Activated CD4-positive, alpha-beta memory T cell treated with anti-CD3 and anti-CD28 coated beads, Interleukin-2, amount 10 ng/mL, durations not matched to agents 7 days and 5 days (primary cell): ENCODE measurements at regions not wholly inside any gene's neighbourhood (a gene's known extent, or its start where the extent isn't known, plus 50 kb on each side); places are given as distances from the start of the nearest gene placed in this dataset.
"Not testable (repeated sequence)": the region's sequence is repeated elsewhere in the genome, so short reads cannot be mapped to it uniquely, and the experiment has no call there.

Experiments
- CTCF ChIA-PET: fragments of 350-600 bp; sonication (Branson Sonifier 250); formaldehyde crosslinking; loops from one replicate; lab custom pipeline; 2021; ENCODE audit warnings: antibody characterized with exemption, inconsistent platforms; lab: Charles Lee
- POLR2A ChIA-PET: fragments of 350-600 bp; sonication (Branson Sonifier 250); formaldehyde crosslinking; loops from one replicate; lab custom pipeline; 2021; ENCODE audit warnings: antibody characterized with exemption; lab: Charles Lee
- DNase-seq: peaks from one replicate; pipeline ENCODE4 v3.0.0-alpha.2; 2020
- H3K27ac Mint-ChIP-seq: one replicate; pipeline ENCODE4 v1.8.0; 2021; ENCODE audit warnings: mild to moderate bottlenecking, mixed read lengths
- H3K27me3 Mint-ChIP-seq: one replicate; pipeline ENCODE4 v1.8.0; 2021; ENCODE audit warnings: mixed read lengths
- H3K36me3 Mint-ChIP-seq: one replicate; pipeline ENCODE4 v1.8.0; 2021; ENCODE audit warnings: low read depth, mixed read lengths
- H3K4me1 Mint-ChIP-seq: one replicate; pipeline ENCODE4 v1.8.0; 2021; ENCODE audit warnings: mixed read lengths
- H3K4me3 Mint-ChIP-seq: one replicate; pipeline ENCODE4 v1.8.0; 2021; ENCODE audit warnings: mild to moderate bottlenecking, mixed read lengths
- H3K9me3 Mint-ChIP-seq: one replicate; pipeline ENCODE4 v1.8.0; 2021; ENCODE audit warnings: mixed read lengths

DNA sequence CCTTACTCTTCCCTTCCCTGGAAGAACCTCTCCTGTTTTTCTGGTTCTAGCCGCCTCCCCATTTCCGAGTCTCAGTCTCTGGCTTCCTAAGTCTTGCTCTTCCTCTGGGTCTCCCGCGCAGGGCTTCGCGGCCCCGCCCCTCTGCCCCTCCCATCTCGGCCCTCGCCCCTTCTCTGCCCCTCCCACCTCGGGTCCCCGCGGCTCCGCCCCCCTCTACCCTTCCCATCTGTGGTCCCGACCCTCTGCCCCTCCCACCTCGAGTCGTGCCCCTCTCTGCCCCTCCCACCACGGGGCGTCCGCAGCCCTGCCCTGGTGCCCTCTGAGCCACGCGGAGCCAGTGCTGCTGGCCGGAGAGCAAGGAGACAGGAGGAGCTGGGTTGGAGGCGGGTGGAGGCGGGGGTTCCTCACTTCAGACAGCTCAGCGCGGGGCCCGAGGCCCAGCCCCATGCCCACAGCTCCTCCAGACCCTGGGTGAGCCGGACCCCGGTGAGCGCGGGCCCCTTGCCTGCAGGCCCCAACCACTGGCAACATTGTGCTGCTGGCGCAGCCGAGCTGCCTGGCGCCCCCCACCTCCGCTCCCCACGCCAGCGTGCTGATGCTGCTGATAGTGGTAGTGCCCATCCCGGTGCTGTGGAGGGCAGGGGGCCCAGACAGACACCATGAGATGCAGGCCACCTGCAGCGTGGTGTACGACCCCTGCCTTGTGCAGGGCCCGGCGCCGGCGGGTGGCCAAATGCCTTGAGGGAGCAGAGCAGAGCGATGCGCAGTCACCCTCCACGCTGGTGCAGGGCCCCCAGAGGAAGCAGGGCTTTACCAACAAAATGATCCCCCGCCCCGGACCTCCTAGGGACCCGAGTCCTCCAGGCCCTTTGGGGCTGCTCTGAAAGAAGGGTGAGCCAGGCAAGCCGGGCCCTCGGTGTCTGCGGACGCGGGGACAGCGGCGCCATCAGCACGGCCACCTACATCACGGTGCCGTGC, 2115.3 kb downstream of the TP53TG3F start:
- ChIA-PET CTCF (no interaction called here), POLR2A (no interaction called here)
- H3K36me3 Mint-ChIP-seq = no peaks in the 10 kb centered on the region
- no peak for DNase-seq
- H3K27me3 Mint-ChIP-seq = no peaks in the 10 kb centered on the region
- no peaks in the 10 kb centered on the region for H3K4me1 Mint-ChIP-seq
- H3K27ac Mint-ChIP-seq = no peak overlapping the region
- H3K4me3 Mint-ChIP-seq = no peak overlapping the region
- H3K9me3 Mint-ChIP-seq = peaks cover 38% of the 10 kb centered on the region

- CTCF ChIA-PET = no interaction called here
- no peak overlapping the region for H3K4me3 Mint-ChIP-seq
- POLR2A ChIA-PET = no interaction called here
- no peak overlapping the region for H3K27ac Mint-ChIP-seq
- no peaks in the 10 kb centered on the region for H3K27me3 Mint-ChIP-seq
- peaks cover 42% of the 10 kb centered on the region for H3K9me3 Mint-ChIP-seq
- H3K4me1 Mint-ChIP-seq = no peaks in the 10 kb centered on the region
- DNase-seq = no peak
- no peaks in the 10 kb centered on the region for H3K36me3 Mint-ChIP-seq
Measured at GRCh38 chr16:35575432-35575821, 2116.0 kb downstream of the TP53TG3F start.

- Mint-ChIP-seq H3K4me3 (no peak overlapping the region), H3K9me3 (peaks cover 20% of the 10 kb centered on the region), H3K27ac (no peak overlapping the region), H3K36me3 (no peaks in the 10 kb centered on the region), H3K27me3 (no peaks in the 10 kb centered on the region), H3K4me1 (no peaks in the 10 kb centered on the region)
- POLR2A ChIA-PET = no interaction called here
- CTCF ChIA-PET = no interaction called here
- DNase-seq = no peak
Measured at GRCh38 chr16:35585411-35585810, 2126.0 kb downstream of the TP53TG3F start.

DNA sequence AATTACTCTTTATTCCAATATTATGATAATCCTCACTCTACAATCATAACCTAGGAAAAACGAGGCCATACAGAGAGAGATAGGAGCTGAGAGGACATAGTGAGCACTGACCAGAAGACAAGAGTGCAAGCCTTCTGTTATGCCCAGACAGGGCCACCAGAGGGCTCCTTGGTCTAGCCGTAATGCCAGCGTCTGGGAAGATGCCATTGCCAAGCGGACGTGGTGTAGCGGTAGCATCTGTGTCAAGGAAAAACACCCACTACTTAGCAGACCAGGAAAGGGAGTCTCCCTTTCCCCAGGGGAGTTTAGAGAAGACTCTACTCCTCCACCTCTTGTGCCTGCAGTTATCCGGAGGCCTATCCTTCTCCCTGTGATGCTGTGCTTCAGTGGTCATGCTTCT, 2131.5 kb downstream of the TP53TG3F start:
- POLR2A ChIA-PET, H3K4me1 Mint-ChIP-seq, CTCF ChIA-PET, H3K36me3 Mint-ChIP-seq, H3K4me3 Mint-ChIP-seq, H3K27ac Mint-ChIP-seq, H3K27me3 Mint-ChIP-seq, DNase-seq: not testable (repeated sequence)
- peaks cover 24% of the 10 kb centered on the region for H3K9me3 Mint-ChIP-seq

DNA sequence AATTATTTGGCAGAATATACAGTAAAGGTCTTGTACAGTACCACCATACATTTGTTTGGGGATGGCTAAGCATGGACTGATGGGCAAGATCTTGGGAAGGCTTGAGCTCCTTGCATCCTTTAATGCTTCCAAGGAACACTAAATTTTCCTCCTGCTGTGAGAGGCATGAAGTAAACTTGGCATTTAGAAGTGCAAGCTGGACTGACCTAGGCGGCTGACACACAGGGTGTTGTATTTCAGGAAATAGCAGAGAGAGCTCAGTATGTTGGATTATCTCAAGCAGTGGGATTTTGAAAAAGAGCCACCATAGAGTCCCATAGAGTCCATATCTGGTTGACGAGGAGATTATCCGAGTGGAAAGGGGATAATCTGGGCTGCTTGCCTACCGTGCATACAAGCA, 2137.1 kb downstream of the TP53TG3F start:
- ChIA-PET POLR2A (no interaction called here), CTCF (no interaction called here)
- H3K27ac Mint-ChIP-seq = no peak overlapping the region
- H3K9me3 Mint-ChIP-seq = peaks cover 23% of the 10 kb centered on the region
- no peaks in the 10 kb centered on the region for H3K27me3 Mint-ChIP-seq
- no peak overlapping the region for H3K4me3 Mint-ChIP-seq
- DNase-seq = no peak
- no peaks in the 10 kb centered on the region for H3K4me1 Mint-ChIP-seq
- no peaks in the 10 kb centered on the region for H3K36me3 Mint-ChIP-seq

DNA sequence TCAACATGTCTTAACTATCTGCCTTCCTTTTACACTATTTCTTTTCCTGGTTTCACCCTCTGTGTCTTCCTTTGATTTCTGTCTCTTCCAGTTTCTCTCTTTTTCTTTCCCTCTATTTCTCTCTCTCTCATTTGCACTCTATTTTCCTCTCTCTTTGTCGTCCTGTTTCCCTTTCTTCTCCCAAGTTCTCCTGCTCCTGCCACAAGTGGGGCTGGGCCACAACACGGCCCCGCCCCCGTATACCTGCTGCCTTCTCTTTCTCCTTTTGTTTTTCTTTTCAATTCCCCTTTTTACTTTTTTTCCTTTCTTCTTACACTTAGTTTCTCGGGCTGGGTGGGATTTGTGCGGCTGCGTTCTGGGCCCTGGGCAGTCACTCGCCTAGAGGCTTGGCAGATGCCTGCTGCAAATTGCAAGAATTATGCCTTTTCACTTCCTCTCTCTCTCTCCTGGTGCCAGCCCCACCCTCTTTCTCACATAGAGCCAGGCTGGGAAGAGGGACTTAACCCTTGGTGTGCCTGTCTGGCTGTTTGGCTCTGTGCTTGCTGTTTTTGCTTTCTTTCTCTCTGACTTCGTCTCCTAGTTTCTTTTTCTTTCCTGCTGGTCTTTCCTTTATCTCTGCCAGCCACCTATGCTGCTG, 2139.4 kb downstream of the TP53TG3F start:
- Mint-ChIP-seq H3K27ac (no peak overlapping the region), H3K36me3 (no peaks in the 10 kb centered on the region), H3K9me3 (peaks cover 16% of the 10 kb centered on the region), H3K4me3 (no peak overlapping the region), H3K4me1 (no peaks in the 10 kb centered on the region), H3K27me3 (no peaks in the 10 kb centered on the region)
- DNase-seq = no peak
- CTCF ChIA-PET = no interaction called here
- POLR2A ChIA-PET = no interaction called here

DNA sequence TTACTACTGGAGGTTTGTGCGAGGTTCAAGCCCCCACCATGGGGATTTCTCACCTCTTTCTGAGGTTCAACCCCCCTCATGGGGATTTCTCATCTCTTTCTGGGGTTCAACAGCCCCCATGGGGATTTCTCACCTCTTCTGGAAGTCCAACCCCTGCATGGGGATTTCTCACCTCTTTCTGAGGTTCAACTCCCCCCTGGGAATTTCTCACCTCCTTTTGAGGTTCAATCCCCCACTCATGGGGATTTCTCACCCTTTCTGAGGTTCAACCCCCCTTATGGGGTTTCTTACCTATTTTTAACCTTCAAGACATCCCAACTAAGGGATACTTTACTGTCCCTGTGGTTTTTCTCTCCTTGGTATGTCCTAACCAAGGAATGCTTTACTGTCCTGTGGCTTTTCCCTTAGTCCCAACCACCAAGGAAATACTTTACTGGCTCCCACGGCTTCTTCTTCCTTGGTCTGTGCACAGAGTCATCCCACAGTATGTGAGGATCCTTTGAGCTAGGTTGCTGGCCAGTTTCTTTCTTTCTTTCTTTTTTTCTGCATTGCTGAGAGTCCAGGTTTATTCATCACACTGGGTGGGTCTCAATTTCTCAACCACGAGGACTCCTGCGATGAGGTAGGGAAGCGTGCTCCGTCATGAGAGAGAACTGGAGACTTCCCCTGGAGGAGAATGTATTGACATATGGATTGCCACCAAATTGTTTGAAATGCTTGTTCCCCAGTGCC, 2140.2 kb downstream of the TP53TG3F start:
- Mint-ChIP-seq H3K27me3 (no peaks in the 10 kb centered on the region), H3K4me1 (no peaks in the 10 kb centered on the region), H3K4me3 (no peak overlapping the region), H3K27ac (no peak overlapping the region), H3K9me3 (peaks cover 14% of the 10 kb centered on the region), H3K36me3 (no peaks in the 10 kb centered on the region)
- no peak for DNase-seq
- ChIA-PET POLR2A (no interaction called here), CTCF (no interaction called here)

DNA sequence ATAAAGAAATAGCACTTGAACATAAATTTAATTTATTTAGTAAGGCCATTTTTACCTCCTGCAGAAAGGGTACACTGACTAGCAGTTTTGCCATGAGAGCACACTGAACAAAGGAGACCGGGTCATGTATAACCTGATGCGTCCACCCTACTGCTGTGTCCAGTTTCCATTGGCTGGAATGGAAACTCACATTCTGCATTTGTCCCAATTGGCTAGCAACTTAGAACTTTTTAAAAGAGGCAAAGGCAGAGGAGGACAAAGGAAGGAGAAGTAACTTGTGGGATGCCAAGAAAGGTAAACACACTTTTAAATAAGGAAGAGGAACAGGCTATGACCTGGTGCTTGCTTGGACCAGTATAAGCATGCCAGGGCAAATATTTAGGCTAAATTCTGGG, 2140.7 kb downstream of the TP53TG3F start:
- H3K4me1 Mint-ChIP-seq, H3K27ac Mint-ChIP-seq, H3K4me3 Mint-ChIP-seq, DNase-seq, H3K36me3 Mint-ChIP-seq, POLR2A ChIA-PET, CTCF ChIA-PET, H3K27me3 Mint-ChIP-seq: not testable (repeated sequence)
- peaks cover 14% of the 10 kb centered on the region for H3K9me3 Mint-ChIP-seq

- Mint-ChIP-seq H3K9me3 (peaks cover 12% of the 10 kb centered on the region), H3K27ac (no peak overlapping the region), H3K27me3 (no peaks in the 10 kb centered on the region), H3K4me1 (no peaks in the 10 kb centered on the region), H3K4me3 (no peak overlapping the region), H3K36me3 (no peaks in the 10 kb centered on the region)
- DNase-seq = no peak
- ChIA-PET CTCF (no interaction called here), POLR2A (no interaction called here)
Measured at GRCh38 chr16:35602116-35602515, 2142.7 kb downstream of the TP53TG3F start.

- H3K4me1 Mint-ChIP-seq, POLR2A ChIA-PET, CTCF ChIA-PET, H3K9me3 Mint-ChIP-seq, H3K36me3 Mint-ChIP-seq, H3K27me3 Mint-ChIP-seq, H3K4me3 Mint-ChIP-seq, H3K27ac Mint-ChIP-seq, DNase-seq: not testable (repeated sequence)
Measured at GRCh38 chr16:35603371-35603770, 2144.0 kb downstream of the TP53TG3F start.

DNA sequence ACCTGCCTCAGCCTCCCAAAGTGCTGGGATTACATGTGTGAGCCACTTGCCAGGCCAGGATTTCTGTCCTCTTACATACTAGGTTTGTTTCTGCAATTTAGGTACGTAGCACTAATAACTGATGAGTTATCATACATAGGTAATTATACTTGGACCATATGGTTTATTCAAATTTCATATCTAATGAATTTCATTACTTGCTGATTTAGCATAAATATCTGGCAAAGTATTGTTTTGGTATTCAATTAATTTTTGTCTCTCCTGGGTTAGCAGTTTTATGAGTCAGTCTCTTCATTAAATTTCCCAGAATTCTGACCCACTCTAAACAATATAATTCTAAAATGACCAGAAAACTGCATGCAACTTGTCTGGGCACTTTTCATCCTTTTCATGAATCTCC, 2146.5 kb downstream of the TP53TG3F start:
- H3K9me3 Mint-ChIP-seq = no peaks in the 10 kb centered on the region
- H3K27me3 Mint-ChIP-seq = no peaks in the 10 kb centered on the region
- no peak overlapping the region for H3K4me3 Mint-ChIP-seq
- no peak for DNase-seq
- POLR2A ChIA-PET = no interaction called here
- no peak overlapping the region for H3K27ac Mint-ChIP-seq
- H3K36me3 Mint-ChIP-seq = no peaks in the 10 kb centered on the region
- no peaks in the 10 kb centered on the region for H3K4me1 Mint-ChIP-seq
- CTCF ChIA-PET = no interaction called here

- H3K9me3 Mint-ChIP-seq = peaks cover 33% of the 10 kb centered on the region
Measured at GRCh38 chr16:35614883-35615282, 2155.5 kb downstream of the TP53TG3F start.

GRCh38 chr16:35619176-35619575, 2159.8 kb downstream of the TP53TG3F start:
- H3K27ac Mint-ChIP-seq, H3K36me3 Mint-ChIP-seq, H3K27me3 Mint-ChIP-seq, H3K4me1 Mint-ChIP-seq, CTCF ChIA-PET, DNase-seq, H3K4me3 Mint-ChIP-seq, POLR2A ChIA-PET: not testable (repeated sequence)
- peaks cover 38% of the 10 kb centered on the region for H3K9me3 Mint-ChIP-seq

More at GRCh38 chr16:35614883-35615282, 2155.5 kb downstream of the TP53TG3F start:
- DNase-seq, H3K4me1 Mint-ChIP-seq, H3K27ac Mint-ChIP-seq, H3K36me3 Mint-ChIP-seq, POLR2A ChIA-PET, H3K4me3 Mint-ChIP-seq, CTCF ChIA-PET, H3K27me3 Mint-ChIP-seq: not testable (repeated sequence)
